Duodenal mucosa (tissue), 2 donors: ENCODE measurements at regions not wholly inside any gene's neighbourhood (a gene's known extent, or its start where the extent isn't known, plus 50 kb on each side); places are given as distances from the start of the nearest gene placed in this dataset.

Experiments
- H3K27ac ChIP-seq: one replicate; pipeline ENCODE4 v1.7.0; 2013; ENCODE audit warnings: low read depth, low read length
- H3K27me3 ChIP-seq, 2 donors: one replicate each; pipeline ENCODE4 v1.7.0; 2013; ENCODE audit warnings: low read length in 2 of 2, control low read depth in 1 of 2; ENCODE audit not compliant: insufficient read depth in 2 of 2, control insufficient read depth in 1 of 2
- H3K36me3 ChIP-seq, 2 donors: one replicate each; pipeline ENCODE4 v1.7.0; 2013; ENCODE audit warnings: low read length in 2 of 2, control low read depth in 1 of 2; ENCODE audit not compliant: insufficient read depth in 2 of 2, control insufficient read depth in 1 of 2
- H3K4me1 ChIP-seq, 2 donors: one replicate each; pipeline ENCODE4 v1.7.0; 2013; ENCODE audit warnings: low read length in 2 of 2, control low read depth in 1 of 2; ENCODE audit not compliant: insufficient read depth in 2 of 2, control insufficient read depth in 1 of 2
- H3K4me3 ChIP-seq, 2 donors: one replicate each; pipeline ENCODE4 v1.7.0; 2013; ENCODE audit warnings: low read length in 2 of 2, low read depth in 1 of 2
- H3K9ac ChIP-seq, 2 donors: one replicate each; pipeline ENCODE4 v1.7.0; 2013; ENCODE audit warnings: low read length in 2 of 2, low read depth in 1 of 2
- H3K9me3 ChIP-seq, 2 donors: one replicate each; pipeline ENCODE4 v1.7.0; 2013; ENCODE audit warnings: low read length in 2 of 2, control low read depth in 1 of 2; ENCODE audit not compliant: control insufficient read depth in 1 of 2

DNA sequence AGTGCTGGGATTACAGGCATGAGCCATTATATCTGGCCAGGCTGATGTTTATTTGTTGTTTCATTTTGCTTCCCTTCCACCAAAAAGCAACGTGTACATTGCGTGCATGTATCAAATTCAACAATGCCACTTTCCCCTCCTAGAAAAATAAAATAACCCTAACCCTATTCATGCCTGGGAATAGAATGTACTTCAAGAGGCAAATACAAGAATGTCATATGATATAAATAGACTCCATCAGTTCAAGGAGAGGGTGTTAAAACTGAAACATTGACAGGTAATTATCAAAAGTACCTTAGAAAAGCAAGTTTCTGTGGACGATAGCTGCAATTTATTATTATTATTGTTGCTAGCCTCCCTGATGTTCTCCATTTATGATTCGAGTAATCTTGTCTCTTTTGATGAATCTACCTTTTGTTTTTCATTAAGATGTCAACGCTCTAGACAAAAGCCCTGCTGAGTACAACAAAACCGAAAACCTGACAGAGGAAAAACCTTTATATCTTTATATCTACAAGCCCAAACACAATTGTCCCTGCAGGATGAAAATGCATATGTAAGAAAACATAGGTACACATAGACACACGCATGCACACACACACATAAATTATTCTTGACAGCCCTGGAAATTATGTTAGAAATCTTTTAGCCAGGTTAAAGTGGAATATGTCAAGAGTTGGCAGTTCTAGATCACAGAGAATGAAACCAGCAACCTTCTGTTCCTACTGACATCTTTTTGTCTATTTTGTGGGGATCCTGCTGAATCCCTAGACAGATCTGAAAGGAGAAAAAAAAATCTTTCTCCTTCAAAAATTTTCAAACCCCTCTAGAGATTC lies 98.9 kb downstream of the BTG1 start:
- Histone ChIP-seq H3K27me3 (no peaks in the 10 kb centered on the region), H3K27ac (no peak overlapping the region), H3K4me3 (no peak overlapping the region), H3K4me1 (no peaks in the 10 kb centered on the region), H3K9ac (no peak overlapping the region), H3K9me3 (no peaks in the 10 kb centered on the region), H3K36me3 (no peaks in the 10 kb centered on the region)

- H3K9ac ChIP-seq = no peak overlapping the region
Measured at GRCh38 chr12:92045852-92046251, 99.8 kb downstream of the BTG1 start.

DNA sequence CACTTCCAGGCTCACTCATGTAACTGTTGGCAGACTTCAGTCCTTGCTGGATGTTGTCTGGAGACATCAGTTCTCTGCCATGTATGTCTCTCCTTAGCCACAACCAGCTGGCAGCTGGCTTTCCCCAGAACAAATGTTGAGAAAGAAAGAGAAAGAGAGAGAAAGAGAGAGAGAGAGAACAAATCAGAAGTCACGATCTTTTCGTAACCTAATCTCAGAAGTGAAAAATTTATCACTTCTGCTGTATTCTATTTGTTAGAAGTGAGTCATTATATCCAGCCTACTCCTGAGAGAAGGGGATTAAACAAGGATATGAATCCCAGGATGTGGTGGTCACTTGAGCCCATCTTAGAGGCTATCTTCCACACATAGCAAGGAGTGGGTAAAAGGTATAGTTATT lies 101.2 kb downstream of the BTG1 start:
- H3K4me1 ChIP-seq = no peaks in the 10 kb centered on the region
- H3K27ac ChIP-seq = no peak overlapping the region
- no peaks in the 10 kb centered on the region for H3K36me3 ChIP-seq
- no peaks in the 10 kb centered on the region for H3K27me3 ChIP-seq
- no peaks in the 10 kb centered on the region for H3K9me3 ChIP-seq
- no peak overlapping the region for H3K9ac ChIP-seq
- no peak overlapping the region for H3K4me3 ChIP-seq

More at GRCh38 chr12:92045852-92046251, 99.8 kb downstream of the BTG1 start:
- H3K4me3 ChIP-seq = no peak overlapping the region
- no peaks in the 10 kb centered on the region for H3K9me3 ChIP-seq
- H3K4me1 ChIP-seq = no peaks in the 10 kb centered on the region
- no peak overlapping the region for H3K27ac ChIP-seq
- no peaks in the 10 kb centered on the region for H3K27me3 ChIP-seq
- no peaks in the 10 kb centered on the region for H3K36me3 ChIP-seq

- no peaks in the 10 kb centered on the region for H3K27me3 ChIP-seq
- H3K4me3 ChIP-seq = no peak overlapping the region
- no peaks in the 10 kb centered on the region for H3K36me3 ChIP-seq
- no peaks in the 10 kb centered on the region for H3K9me3 ChIP-seq
- no peak overlapping the region for H3K9ac ChIP-seq
- no peak overlapping the region for H3K27ac ChIP-seq
- no peaks in the 10 kb centered on the region for H3K4me1 ChIP-seq
Measured at GRCh38 chr12:92042791-92043531, 102.7 kb downstream of the BTG1 start.

GRCh38 chr12:92041742-92042141 lies 103.9 kb downstream of the BTG1 start:
- no peaks in the 10 kb centered on the region for H3K36me3 ChIP-seq
- no peak overlapping the region for H3K27ac ChIP-seq
- H3K4me1 ChIP-seq = no peaks in the 10 kb centered on the region

GRCh38 chr12:92039046-92039445 lies 106.6 kb downstream of the BTG1 start:
- Histone ChIP-seq H3K9ac (no peak overlapping the region), H3K27me3 (no peaks in the 10 kb centered on the region), H3K9me3 (no peaks in the 10 kb centered on the region), H3K36me3 (no peaks in the 10 kb centered on the region), H3K4me3 (no peak overlapping the region), H3K4me1 (peaks cover 16 to 17% of the 10 kb centered on the region in 2 donors), H3K27ac (no peak overlapping the region)

More at GRCh38 chr12:92041742-92042141, 103.9 kb downstream of the BTG1 start:
- no peaks in the 10 kb centered on the region for H3K27me3 ChIP-seq
- H3K9me3 ChIP-seq = no peaks in the 10 kb centered on the region
- H3K9ac ChIP-seq = no peak overlapping the region
- no peak overlapping the region for H3K4me3 ChIP-seq

DNA sequence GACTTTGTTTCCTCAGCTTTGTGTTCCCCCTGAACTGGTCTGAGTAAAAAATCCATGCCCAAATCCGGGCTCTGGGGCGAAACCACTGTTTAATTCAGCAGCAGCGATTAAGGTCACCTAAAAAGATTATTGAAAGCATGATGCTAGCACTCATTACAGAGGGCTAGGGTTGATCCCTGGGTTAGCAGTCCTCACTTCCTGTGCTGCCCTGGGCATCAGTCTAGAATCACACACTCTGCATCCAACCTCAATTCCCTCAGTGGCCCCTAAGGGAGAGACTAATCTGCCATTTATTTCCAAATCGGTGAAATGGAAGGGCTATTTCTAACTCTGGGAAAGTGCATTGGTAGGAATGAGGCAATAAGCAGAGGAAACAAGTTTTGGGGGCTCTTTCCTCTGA lies 107.2 kb downstream of the BTG1 start:
- Histone ChIP-seq H3K4me3 (no peak overlapping the region), H3K36me3 (no peaks in the 10 kb centered on the region), H3K27ac (no peak overlapping the region), H3K4me1 (peaks cover 16 to 17% of the 10 kb centered on the region in 2 donors), H3K27me3 (no peaks in the 10 kb centered on the region), H3K9me3 (no peaks in the 10 kb centered on the region), H3K9ac (no peak overlapping the region)

GRCh38 chr12:92036771-92037453 lies 108.7 kb downstream of the BTG1 start:
- Histone ChIP-seq H3K36me3 (no peaks in the 10 kb centered on the region), H3K27ac (no peak overlapping the region), H3K4me3 (no peak overlapping the region), H3K9ac (no peak overlapping the region), H3K9me3 (no peaks in the 10 kb centered on the region), H3K4me1 (peaks cover 16 to 17% of the 10 kb centered on the region in 2 donors), H3K27me3 (no peaks in the 10 kb centered on the region)

- Histone ChIP-seq H3K27ac (no peak overlapping the region), H3K4me3 (no peak overlapping the region), H3K9me3 (no peaks in the 10 kb centered on the region), H3K4me1 (peaks cover 16 to 17% of the 10 kb centered on the region in 2 donors), H3K9ac (no peak overlapping the region), H3K36me3 (no peaks in the 10 kb centered on the region), H3K27me3 (no peaks in the 10 kb centered on the region)
Measured at GRCh38 chr12:92036061-92036620, 109.5 kb downstream of the BTG1 start.
